Glutamatergic neuron (in vitro differentiated cells): ENCODE measurements at regions not wholly inside any gene's neighbourhood (a gene's known extent, or its start where the extent isn't known, plus 50 kb on each side); places are given as distances from the start of the nearest gene placed in this dataset.
"Not testable (repeated sequence)": the region's sequence is repeated elsewhere in the genome, so short reads cannot be mapped to it uniquely, and the experiment has no call there.

ENCODE experiments used
- DNase-seq: peaks from one replicate; pipeline ENCODE4 v3.0.0; 2022
- H3K27ac Mint-ChIP-seq: one replicate; pipeline ENCODE4 v1.8.0; 2020; ENCODE audit warnings: mild to moderate bottlenecking, mixed read lengths, inconsistent platforms; ENCODE audit not compliant: unreplicated experiment
- H3K27me3 Mint-ChIP-seq: one replicate; pipeline ENCODE4 v1.8.0; 2020; ENCODE audit warnings: mild to moderate bottlenecking, moderate library complexity, mixed read lengths, inconsistent platforms; ENCODE audit not compliant: unreplicated experiment
- H3K36me3 Mint-ChIP-seq: one replicate; pipeline ENCODE4 v1.8.0; 2020; ENCODE audit warnings: mild to moderate bottlenecking, mixed read lengths, inconsistent platforms; ENCODE audit not compliant: unreplicated experiment
- H3K4me1 Mint-ChIP-seq: one replicate; pipeline ENCODE4 v1.8.0; 2020; ENCODE audit warnings: mild to moderate bottlenecking, low read depth, mixed read lengths, inconsistent platforms; ENCODE audit not compliant: unreplicated experiment
- H3K4me3 Mint-ChIP-seq: one replicate; pipeline ENCODE4 v1.8.0; 2020; ENCODE audit warnings: mild to moderate bottlenecking, mixed read lengths, inconsistent platforms; ENCODE audit not compliant: unreplicated experiment
- H3K9me3 Mint-ChIP-seq: one replicate; pipeline ENCODE4 v1.8.0; 2020; ENCODE audit warnings: mild to moderate bottlenecking, moderate library complexity, mixed read lengths, inconsistent platforms; ENCODE audit not compliant: unreplicated experiment
- TF ChIP-seq, protein P1 (sequence below): fragments of 200-600 bp; sonication (generic); IDR thresholded peaks from one replicate; pipeline ENCODE4 v1.5.0; 2021; ENCODE audit not compliant: partially characterized antibody, unreplicated experiment

DNA sequence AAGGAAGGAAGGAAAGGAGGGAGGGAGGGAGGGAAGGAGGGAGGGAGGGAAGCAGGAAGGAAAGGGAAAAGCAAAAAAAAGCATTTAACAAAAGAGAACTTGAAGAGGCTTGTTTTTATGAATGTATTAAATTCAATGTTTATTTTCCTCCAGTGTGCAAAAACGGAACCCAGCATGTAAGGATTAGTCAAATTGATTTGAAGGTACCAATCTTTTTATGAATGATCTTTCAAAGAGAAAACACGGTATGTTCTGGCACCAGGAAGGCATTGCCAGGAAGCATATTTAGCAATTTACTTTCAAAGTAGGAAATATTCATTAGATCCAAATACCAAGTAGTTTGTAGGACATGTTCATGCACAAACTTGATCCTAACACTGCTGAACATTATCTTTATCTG lies 453.6 kb downstream of the PDGFC start:
- Mint-ChIP-seq H3K27ac (no peak overlapping the region), H3K36me3 (no peaks in the 10 kb centered on the region), H3K27me3 (no peaks in the 10 kb centered on the region), H3K9me3 (no peaks in the 10 kb centered on the region), H3K4me3 (no peak overlapping the region), H3K4me1 (no peaks in the 10 kb centered on the region)
- no peak for DNase-seq
- TF ChIP-seq, protein P1, sequence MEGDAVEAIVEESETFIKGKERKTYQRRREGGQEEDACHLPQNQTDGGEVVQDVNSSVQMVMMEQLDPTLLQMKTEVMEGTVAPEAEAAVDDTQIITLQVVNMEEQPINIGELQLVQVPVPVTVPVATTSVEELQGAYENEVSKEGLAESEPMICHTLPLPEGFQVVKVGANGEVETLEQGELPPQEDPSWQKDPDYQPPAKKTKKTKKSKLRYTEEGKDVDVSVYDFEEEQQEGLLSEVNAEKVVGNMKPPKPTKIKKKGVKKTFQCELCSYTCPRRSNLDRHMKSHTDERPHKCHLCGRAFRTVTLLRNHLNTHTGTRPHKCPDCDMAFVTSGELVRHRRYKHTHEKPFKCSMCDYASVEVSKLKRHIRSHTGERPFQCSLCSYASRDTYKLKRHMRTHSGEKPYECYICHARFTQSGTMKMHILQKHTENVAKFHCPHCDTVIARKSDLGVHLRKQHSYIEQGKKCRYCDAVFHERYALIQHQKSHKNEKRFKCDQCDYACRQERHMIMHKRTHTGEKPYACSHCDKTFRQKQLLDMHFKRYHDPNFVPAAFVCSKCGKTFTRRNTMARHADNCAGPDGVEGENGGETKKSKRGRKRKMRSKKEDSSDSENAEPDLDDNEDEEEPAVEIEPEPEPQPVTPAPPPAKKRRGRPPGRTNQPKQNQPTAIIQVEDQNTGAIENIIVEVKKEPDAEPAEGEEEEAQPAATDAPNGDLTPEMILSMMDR, result no peak

DNA sequence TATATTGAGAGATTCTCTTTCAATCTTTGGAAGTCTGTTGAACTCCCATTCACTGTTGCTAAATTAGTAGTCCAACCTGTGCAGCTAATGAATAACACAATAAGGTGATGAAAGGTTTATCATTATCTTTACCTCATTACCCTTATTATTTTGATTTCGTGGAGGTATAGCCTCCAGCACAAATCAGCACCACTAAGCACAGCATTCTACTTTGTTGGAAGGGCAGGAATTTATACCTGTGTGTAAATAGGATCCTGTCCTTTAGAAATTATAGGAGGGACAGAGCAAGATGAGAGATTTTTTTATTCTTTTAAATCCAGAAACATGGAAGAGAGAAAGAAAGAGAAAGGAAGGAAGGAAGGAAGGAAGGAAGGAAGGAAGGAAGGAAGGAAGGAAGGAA lies 454.1 kb downstream of the PDGFC start:
- H3K4me1 Mint-ChIP-seq, result no peaks in the 10 kb centered on the region
- DNase-seq, result no peak
- H3K9me3 Mint-ChIP-seq, result no peaks in the 10 kb centered on the region
- TF ChIP-seq, protein P1, result no peak
- no peak overlapping the region for H3K27ac Mint-ChIP-seq
- no peak overlapping the region for H3K4me3 Mint-ChIP-seq
- no peaks in the 10 kb centered on the region for H3K27me3 Mint-ChIP-seq
- H3K36me3 Mint-ChIP-seq, result no peaks in the 10 kb centered on the region

DNA sequence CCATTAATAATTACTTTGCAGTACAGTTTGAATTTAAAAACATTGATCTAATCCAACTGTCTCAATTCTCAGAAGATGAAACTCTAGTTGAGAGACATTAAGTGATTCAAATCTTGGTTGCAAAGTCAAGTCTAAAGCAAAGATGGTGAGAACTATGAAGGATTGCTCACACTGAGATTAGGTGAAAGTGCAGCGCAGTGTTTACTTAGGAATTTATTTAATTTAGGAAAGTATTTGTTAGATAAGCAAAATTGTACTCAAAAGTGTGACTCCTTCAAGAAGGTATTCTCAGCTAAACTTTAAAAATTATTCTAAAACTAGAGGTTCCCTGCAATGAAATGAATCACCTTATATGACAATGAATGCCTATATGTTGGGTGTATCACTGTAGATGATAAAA lies 454.9 kb downstream of the PDGFC start:
- Mint-ChIP-seq H3K9me3 (no peaks in the 10 kb centered on the region), H3K36me3 (no peaks in the 10 kb centered on the region), H3K4me1 (no peaks in the 10 kb centered on the region), H3K27ac (no peak overlapping the region), H3K4me3 (no peak overlapping the region), H3K27me3 (no peaks in the 10 kb centered on the region)
- TF ChIP-seq, protein P1, result no peak
- no peak for DNase-seq

DNA sequence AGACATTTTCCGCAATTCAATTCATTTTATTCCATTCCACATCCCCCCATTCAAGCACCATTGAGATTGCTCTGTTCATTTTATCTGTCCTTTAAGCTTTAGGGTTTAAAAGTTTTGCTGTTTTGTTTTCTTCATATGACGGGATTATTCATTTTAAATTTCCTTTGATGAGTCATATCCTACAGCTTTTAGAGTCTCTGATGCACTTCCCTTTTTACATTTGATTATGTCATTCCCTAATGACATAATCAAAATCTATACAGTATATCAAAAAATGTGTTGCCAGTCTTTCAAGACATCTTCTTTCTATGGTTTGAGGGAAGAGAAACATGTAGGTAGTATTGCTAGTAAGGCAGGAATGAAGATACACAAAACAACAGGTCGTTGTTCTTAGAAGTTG lies 456.3 kb downstream of the PDGFC start:
- Mint-ChIP-seq H3K27ac (no peak overlapping the region), H3K4me1 (no peaks in the 10 kb centered on the region), H3K27me3 (no peaks in the 10 kb centered on the region), H3K4me3 (no peak overlapping the region), H3K36me3 (no peaks in the 10 kb centered on the region), H3K9me3 (no peaks in the 10 kb centered on the region)
- no peak for DNase-seq
- TF ChIP-seq, protein P1, result no peak

DNA sequence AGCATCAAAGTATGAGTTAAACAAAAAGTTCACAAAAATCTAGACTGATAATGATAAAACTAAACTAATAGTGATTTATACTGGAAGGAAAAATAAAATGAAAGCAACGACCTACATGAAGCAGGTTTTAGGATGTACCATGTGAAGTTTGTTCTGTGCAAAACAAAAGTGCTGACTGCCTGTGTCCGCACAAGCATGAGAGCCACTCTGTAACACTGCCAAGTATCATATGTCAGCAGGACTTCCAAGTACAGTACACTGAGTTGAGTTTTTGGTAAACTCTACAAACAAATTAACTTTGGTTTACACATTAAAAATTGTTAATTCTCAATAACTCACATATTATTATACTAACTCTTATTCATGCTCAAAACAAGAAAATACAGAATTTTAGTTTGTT lies 459.0 kb downstream of the PDGFC start:
- Mint-ChIP-seq H3K4me3 (no peak overlapping the region), H3K4me1 (no peaks in the 10 kb centered on the region), H3K9me3 (peaks cover 2% of the 10 kb centered on the region), H3K27ac (no peak overlapping the region), H3K36me3 (no peaks in the 10 kb centered on the region), H3K27me3 (no peaks in the 10 kb centered on the region)
- DNase-seq, result no peak
- TF ChIP-seq, protein P1, result no peak

DNA sequence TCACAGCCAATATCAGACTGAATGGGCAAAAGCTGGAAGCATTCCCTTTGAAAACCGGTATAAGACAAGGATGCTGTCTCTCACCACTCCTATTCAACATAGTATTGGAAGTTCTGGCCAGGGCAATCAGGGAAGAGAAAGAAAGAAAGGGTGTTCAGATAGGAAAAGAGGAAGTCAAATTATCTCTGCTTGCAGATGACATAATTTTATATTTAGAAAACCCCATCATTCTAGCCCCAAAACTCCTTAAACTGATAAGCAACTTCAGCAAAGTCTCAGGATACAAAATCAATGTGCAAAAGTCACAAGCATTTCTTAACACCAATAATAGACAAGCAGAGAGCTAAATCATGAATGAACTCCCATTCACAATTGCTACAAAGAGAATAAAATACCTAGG lies 461.7 kb downstream of the PDGFC start:
- not testable (repeated sequence) for H3K36me3 Mint-ChIP-seq, H3K27me3 Mint-ChIP-seq, H3K4me3 Mint-ChIP-seq, DNase-seq, H3K27ac Mint-ChIP-seq, H3K4me1 Mint-ChIP-seq, H3K9me3 Mint-ChIP-seq
